PC-9 (cell line): ENCODE measurements at regions not wholly inside any gene's neighbourhood (a gene's known extent, or its start where the extent isn't known, plus 50 kb on each side); places are given as distances from the start of the nearest gene placed in this dataset.

Experiments used
- EZH2 ChIP-seq: fragments of 200-600 bp; sonication (generic); IDR thresholded peaks from 2 replicates; pipeline ENCODE4 v1.8.0; 2017; ENCODE audit warnings: antibody characterized with exemption, low read depth
- TF ChIP-seq, protein P1 (sequence below): fragments of 200-600 bp; sonication (generic); conservative IDR thresholded peaks from 2 replicates; pipeline ENCODE4 v1.6.1; 2017; ENCODE audit warnings: mixed run types, antibody characterized with exemption, mild to moderate bottlenecking, moderate library complexity

GRCh38 chr14:98154254-98154653 is 1117.7 kb downstream of the BCL11B start:
- TF ChIP-seq, protein P1, sequence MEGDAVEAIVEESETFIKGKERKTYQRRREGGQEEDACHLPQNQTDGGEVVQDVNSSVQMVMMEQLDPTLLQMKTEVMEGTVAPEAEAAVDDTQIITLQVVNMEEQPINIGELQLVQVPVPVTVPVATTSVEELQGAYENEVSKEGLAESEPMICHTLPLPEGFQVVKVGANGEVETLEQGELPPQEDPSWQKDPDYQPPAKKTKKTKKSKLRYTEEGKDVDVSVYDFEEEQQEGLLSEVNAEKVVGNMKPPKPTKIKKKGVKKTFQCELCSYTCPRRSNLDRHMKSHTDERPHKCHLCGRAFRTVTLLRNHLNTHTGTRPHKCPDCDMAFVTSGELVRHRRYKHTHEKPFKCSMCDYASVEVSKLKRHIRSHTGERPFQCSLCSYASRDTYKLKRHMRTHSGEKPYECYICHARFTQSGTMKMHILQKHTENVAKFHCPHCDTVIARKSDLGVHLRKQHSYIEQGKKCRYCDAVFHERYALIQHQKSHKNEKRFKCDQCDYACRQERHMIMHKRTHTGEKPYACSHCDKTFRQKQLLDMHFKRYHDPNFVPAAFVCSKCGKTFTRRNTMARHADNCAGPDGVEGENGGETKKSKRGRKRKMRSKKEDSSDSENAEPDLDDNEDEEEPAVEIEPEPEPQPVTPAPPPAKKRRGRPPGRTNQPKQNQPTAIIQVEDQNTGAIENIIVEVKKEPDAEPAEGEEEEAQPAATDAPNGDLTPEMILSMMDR, result no peak
- TF ChIP-seq EZH2, result no peak
